Astrocyte (in vitro differentiated cells and primary cell): ENCODE measurements at regions not wholly inside any gene's neighbourhood (a gene's known extent, or its start where the extent isn't known, plus 50 kb on each side); places are given as distances from the start of the nearest gene placed in this dataset.

Experiments
- DNase-seq: peaks from one replicate; pipeline ENCODE4 v3.0.0-alpha.2; 2010; ENCODE audit warnings: low read depth
- FAIRE-seq: peaks from 2 replicates; lab custom pipeline; 2011; peaks lifted over from hg19 to GRCh38; lab: Jason Lieb, UNC
- H2AFZ ChIP-seq: 2 replicates; pipeline ENCODE4 v1.6.0; 2012; ENCODE audit warnings: low read depth, low read length, inconsistent platforms
- H3K27ac ChIP-seq: 2 replicates; pipeline ENCODE4 v1.5.1; 2011; ENCODE audit warnings: low read depth, low read length, inconsistent platforms
- H3K27me3 ChIP-seq: 2 replicates; pipeline ENCODE4 v1.6.0; 2011; ENCODE audit warnings: low read length, inconsistent platforms; ENCODE audit not compliant: insufficient read depth
- H3K36me3 ChIP-seq: 2 replicates; pipeline ENCODE4 v1.5.1; 2011; ENCODE audit warnings: low read length, inconsistent platforms; ENCODE audit not compliant: insufficient read depth
- H3K4me1 ChIP-seq: 2 replicates; pipeline ENCODE4 v1.5.1; 2011; ENCODE audit warnings: low read length, inconsistent platforms; ENCODE audit not compliant: insufficient read depth
- H3K4me2 ChIP-seq: 2 replicates; pipeline ENCODE4 v1.6.0; 2012; ENCODE audit warnings: low read length, inconsistent platforms
- H3K4me3 ChIP-seq: 2 replicates; pipeline ENCODE4 v1.5.1; 2011; ENCODE audit warnings: low read depth, mild to moderate bottlenecking, low read length, inconsistent platforms; ENCODE audit not compliant: insufficient read depth
- H3K79me2 ChIP-seq: 2 replicates; pipeline ENCODE4 v1.6.0; 2012; ENCODE audit warnings: mild to moderate bottlenecking, low read length, inconsistent platforms; ENCODE audit not compliant: insufficient read depth
- H3K9ac ChIP-seq: 2 replicates; pipeline ENCODE4 v1.6.0; 2012; ENCODE audit warnings: mild to moderate bottlenecking, low read length, inconsistent platforms
- H3K9me3 ChIP-seq: 2 replicates; pipeline ENCODE4 v1.5.1; 2012; ENCODE audit warnings: low read depth, mild to moderate bottlenecking, low read length, inconsistent platforms; ENCODE audit not compliant: insufficient read depth
- H4K20me1 ChIP-seq: 2 replicates; pipeline ENCODE4 v1.6.0; 2012; ENCODE audit warnings: low read length, inconsistent platforms; ENCODE audit not compliant: insufficient read depth
- H3K27ac Mint-ChIP-seq: one replicate; pipeline ENCODE4 v1.8.0; 2021; ENCODE audit warnings: mild to moderate bottlenecking, mixed read lengths; ENCODE audit not compliant: unreplicated experiment
- H3K27me3 Mint-ChIP-seq: one replicate; pipeline ENCODE4 v1.8.0; 2021; ENCODE audit warnings: low read depth, mixed read lengths; ENCODE audit not compliant: unreplicated experiment
- H3K36me3 Mint-ChIP-seq: one replicate; pipeline ENCODE4 v1.8.0; 2021; ENCODE audit warnings: low read depth, mixed read lengths; ENCODE audit not compliant: unreplicated experiment
- H3K4me1 Mint-ChIP-seq: one replicate; pipeline ENCODE4 v1.8.0; 2021; ENCODE audit warnings: low read depth, mixed read lengths; ENCODE audit not compliant: unreplicated experiment
- H3K4me3 Mint-ChIP-seq: one replicate; pipeline ENCODE4 v1.8.0; 2021; ENCODE audit warnings: mild to moderate bottlenecking, moderate library complexity, mixed read lengths; ENCODE audit not compliant: unreplicated experiment
- H3K9me3 Mint-ChIP-seq: one replicate; pipeline ENCODE4 v1.8.0; 2021; ENCODE audit warnings: mild to moderate bottlenecking, mixed read lengths; ENCODE audit not compliant: unreplicated experiment
- EZH2 ChIP-seq: IDR thresholded peaks from 2 replicates; pipeline ENCODE4 v1.6.1; 2012; ENCODE audit warnings: mild to moderate bottlenecking, low read length, inconsistent platforms; ENCODE audit not compliant: insufficient read depth
- TF ChIP-seq, protein P1 (sequence below): IDR thresholded peaks from 2 replicates; pipeline ENCODE4 v1.5.1; 2011; ENCODE audit warnings: low read depth, mild to moderate bottlenecking, inconsistent platforms, low read length, moderate library complexity; ENCODE audit not compliant: insufficient read depth

DNA sequence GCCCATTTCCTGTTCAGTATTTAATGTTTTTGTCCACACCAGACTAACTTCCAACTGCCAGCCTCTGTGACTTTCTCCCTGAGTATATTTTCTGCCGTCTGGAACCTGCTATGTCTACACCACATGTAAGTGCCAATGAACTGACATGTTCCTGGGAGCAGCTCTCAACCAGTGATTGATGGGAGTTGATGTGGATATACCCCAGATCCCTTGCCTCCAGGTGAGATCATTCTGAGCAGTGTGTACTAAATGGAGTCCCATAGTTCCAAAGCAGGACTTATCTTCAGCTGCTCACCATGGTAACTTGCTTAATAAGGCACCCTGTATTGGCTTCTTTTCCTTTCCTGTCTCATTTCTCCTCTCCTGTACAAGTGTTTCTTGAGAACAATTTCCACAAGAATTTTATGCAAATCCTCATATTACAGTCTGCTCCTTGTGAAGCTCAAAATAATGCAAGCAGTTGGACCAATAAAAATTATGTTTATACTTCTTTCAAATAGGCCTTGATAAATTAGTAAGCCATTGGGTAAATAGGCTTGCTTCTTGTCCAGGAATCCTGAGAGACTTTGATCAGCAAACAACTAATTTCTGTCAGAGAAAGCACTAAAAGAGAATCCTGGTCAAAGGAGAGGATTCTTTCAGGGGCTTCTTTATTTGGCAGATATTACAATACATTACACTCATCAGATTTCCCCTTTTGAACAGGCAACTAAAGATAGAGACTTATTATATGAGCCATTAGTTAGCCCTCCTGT is 911.7 kb upstream of the NDST4 start:
- no peak for TF ChIP-seq EZH2
- TF ChIP-seq, protein P1, sequence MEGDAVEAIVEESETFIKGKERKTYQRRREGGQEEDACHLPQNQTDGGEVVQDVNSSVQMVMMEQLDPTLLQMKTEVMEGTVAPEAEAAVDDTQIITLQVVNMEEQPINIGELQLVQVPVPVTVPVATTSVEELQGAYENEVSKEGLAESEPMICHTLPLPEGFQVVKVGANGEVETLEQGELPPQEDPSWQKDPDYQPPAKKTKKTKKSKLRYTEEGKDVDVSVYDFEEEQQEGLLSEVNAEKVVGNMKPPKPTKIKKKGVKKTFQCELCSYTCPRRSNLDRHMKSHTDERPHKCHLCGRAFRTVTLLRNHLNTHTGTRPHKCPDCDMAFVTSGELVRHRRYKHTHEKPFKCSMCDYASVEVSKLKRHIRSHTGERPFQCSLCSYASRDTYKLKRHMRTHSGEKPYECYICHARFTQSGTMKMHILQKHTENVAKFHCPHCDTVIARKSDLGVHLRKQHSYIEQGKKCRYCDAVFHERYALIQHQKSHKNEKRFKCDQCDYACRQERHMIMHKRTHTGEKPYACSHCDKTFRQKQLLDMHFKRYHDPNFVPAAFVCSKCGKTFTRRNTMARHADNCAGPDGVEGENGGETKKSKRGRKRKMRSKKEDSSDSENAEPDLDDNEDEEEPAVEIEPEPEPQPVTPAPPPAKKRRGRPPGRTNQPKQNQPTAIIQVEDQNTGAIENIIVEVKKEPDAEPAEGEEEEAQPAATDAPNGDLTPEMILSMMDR = no peak
- H3K27me3 Mint-ChIP-seq = no peaks in the 10 kb centered on the region
- H3K9me3 ChIP-seq = no peaks in the 10 kb centered on the region
- H4K20me1 ChIP-seq = no peaks in the 10 kb centered on the region
- H3K4me2 ChIP-seq = no peak overlapping the region
- H3K79me2 ChIP-seq = no peaks in the 10 kb centered on the region
- no peak overlapping the region for H3K4me3 ChIP-seq
- H3K9me3 Mint-ChIP-seq = no peaks in the 10 kb centered on the region
- no peak for FAIRE-seq
- DNase-seq = no peak
- no peak overlapping the region for H2AFZ ChIP-seq
- no peaks in the 10 kb centered on the region for H3K27me3 ChIP-seq
- H3K4me3 Mint-ChIP-seq = no peak overlapping the region
- H3K4me1 ChIP-seq = no peaks in the 10 kb centered on the region
- H3K9ac ChIP-seq = no peak overlapping the region
- H3K27ac ChIP-seq = no peak overlapping the region
- H3K27ac Mint-ChIP-seq = no peak overlapping the region
- no peaks in the 10 kb centered on the region for H3K36me3 Mint-ChIP-seq
- H3K36me3 ChIP-seq = no peaks in the 10 kb centered on the region
- no peaks in the 10 kb centered on the region for H3K4me1 Mint-ChIP-seq

DNA sequence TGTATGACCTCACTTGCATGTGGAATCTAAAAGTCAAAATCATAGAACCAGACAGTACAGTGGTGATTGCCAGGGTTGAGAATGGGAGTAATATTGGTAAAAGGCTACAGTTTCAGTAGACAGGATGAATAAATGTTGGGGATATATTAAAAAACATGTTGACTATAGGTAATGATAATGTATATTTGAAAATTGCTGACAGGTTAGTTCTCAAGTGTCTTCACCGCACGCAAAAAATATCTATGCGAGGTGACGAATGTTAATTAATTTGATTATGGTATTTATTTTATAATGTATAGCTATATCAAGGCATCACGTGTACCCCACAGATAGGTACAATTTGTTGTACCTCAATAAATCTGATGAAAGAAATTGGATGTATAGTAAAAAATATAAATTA is 909.6 kb upstream of the NDST4 start:
- Histone ChIP-seq H2AFZ (no peak overlapping the region), H4K20me1 (no peaks in the 10 kb centered on the region), H3K27ac (no peak overlapping the region), H3K79me2 (no peaks in the 10 kb centered on the region), H3K27me3 (no peaks in the 10 kb centered on the region), H3K4me3 (no peak overlapping the region), H3K9me3 (peaks cover 3% of the 10 kb centered on the region), H3K36me3 (no peaks in the 10 kb centered on the region), H3K4me1 (no peaks in the 10 kb centered on the region), H3K4me2 (no peak overlapping the region), H3K9ac (no peak overlapping the region)
- H3K4me3 Mint-ChIP-seq = no peak overlapping the region
- TF ChIP-seq, protein P1 = no peak
- no peak for TF ChIP-seq EZH2
- peaks cover 2% of the 10 kb centered on the region for H3K4me1 Mint-ChIP-seq
- H3K9me3 Mint-ChIP-seq = peaks cover 5% of the 10 kb centered on the region
- no peaks in the 10 kb centered on the region for H3K36me3 Mint-ChIP-seq
- H3K27me3 Mint-ChIP-seq = no peaks in the 10 kb centered on the region
- no peak overlapping the region for H3K27ac Mint-ChIP-seq
- FAIRE-seq = no peak
- no peak for DNase-seq

DNA sequence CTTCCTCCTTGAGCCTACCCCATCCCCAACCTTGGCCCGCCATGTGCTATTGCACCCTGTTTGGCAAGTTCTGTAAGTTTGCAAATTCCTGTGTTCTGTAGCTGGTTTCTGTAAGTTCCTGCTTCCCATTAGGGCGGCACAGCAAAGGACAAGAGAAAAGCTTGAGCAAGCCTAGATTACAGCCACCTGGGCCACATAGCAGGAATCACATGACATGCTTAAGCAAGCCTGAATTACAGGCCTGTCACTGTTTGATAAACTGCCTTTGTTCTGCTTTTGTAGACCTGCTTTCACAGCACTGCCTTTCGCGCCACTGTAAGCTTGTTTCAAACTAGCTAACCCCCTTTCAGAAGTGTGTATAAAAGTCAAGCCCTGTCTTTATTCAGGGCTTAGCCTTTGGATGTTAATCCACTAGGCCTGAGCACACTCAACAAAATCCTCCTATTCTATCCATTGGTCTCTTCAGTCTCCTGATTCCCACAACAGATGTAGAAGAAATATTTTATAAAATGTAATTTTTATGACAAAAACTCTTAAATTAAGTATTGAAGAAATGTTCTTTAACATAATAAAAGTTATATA is 906.8 kb upstream of the NDST4 start:
- FAIRE-seq (no peak), DNase-seq (no peak)
- no peak overlapping the region for H3K27ac ChIP-seq
- Mint-ChIP-seq H3K27ac (no peak overlapping the region), H3K4me3 (no peak overlapping the region), H3K9me3 (peaks cover 15% of the 10 kb centered on the region), H3K27me3 (no peaks in the 10 kb centered on the region), H3K36me3 (no peaks in the 10 kb centered on the region), H3K4me1 (peaks cover 11% of the 10 kb centered on the region)
- H4K20me1 ChIP-seq = no peaks in the 10 kb centered on the region
- no peak overlapping the region for H3K4me3 ChIP-seq
- no peaks in the 10 kb centered on the region for H3K79me2 ChIP-seq
- no peaks in the 10 kb centered on the region for H3K27me3 ChIP-seq
- no peak overlapping the region for H3K4me2 ChIP-seq
- peaks cover 17% of the 10 kb centered on the region for H3K9me3 ChIP-seq
- H3K9ac ChIP-seq = no peak overlapping the region
- H3K4me1 ChIP-seq = no peaks in the 10 kb centered on the region
- no peaks in the 10 kb centered on the region for H3K36me3 ChIP-seq
- no peak overlapping the region for H2AFZ ChIP-seq
- no peak for TF ChIP-seq EZH2
- TF ChIP-seq, protein P1 = no peak
